ENCODE measurements at regions not wholly inside any gene's neighbourhood (a gene's known extent, or its start where the extent isn't known, plus 50 kb on each side); places are given as distances from the start of the nearest gene placed in this dataset.

GRCh38 chr5:163964671-163965070 is 459.3 kb downstream of the MAT2B start:
- TF ChIP-seq POLR2A (IDR thresholded peaks at IDR 0.05; ENCODE audit: low read length) (no peak), GATA1 (IDR thresholded peaks at IDR 0.05; ENCODE audit: low read depth, low read length) (no peak)
- no peak for DNase-seq

- TF ChIP-seq POLR2A (IDR thresholded peaks at IDR 0.05; ENCODE audit: low read length) (no peak), GATA1 (IDR thresholded peaks at IDR 0.05; ENCODE audit: low read depth, low read length) (no peak)
- DNase-seq: no peak
Measured at GRCh38 chr5:163967268-163967667, 461.8 kb downstream of the MAT2B start.

- no peak for DNase-seq
- no peak for TF ChIP-seq GATA1 (IDR thresholded peaks at IDR 0.05; ENCODE audit: low read depth, low read length)
- TF ChIP-seq POLR2A (IDR thresholded peaks at IDR 0.05; ENCODE audit: low read length): no peak
Measured at GRCh38 chr5:163968651-163969050, 463.2 kb downstream of the MAT2B start.

- DNase-seq: no peak
- TF ChIP-seq POLR2A (IDR thresholded peaks at IDR 0.05; ENCODE audit: low read length) (no peak), GATA1 (IDR thresholded peaks at IDR 0.05; ENCODE audit: low read depth, low read length) (no peak)
Measured at GRCh38 chr5:163976696-163977095, 471.3 kb downstream of the MAT2B start.

- TF ChIP-seq GATA1 (IDR thresholded peaks at IDR 0.05; ENCODE audit: low read depth, low read length): no peak
- no peak for TF ChIP-seq POLR2A (IDR thresholded peaks at IDR 0.05; ENCODE audit: low read length)
- DNase-seq: no peak
Measured at GRCh38 chr5:163978897-163979296, 473.5 kb downstream of the MAT2B start.

- no peak for DNase-seq
- no peak for TF ChIP-seq GATA1 (IDR thresholded peaks at IDR 0.05; ENCODE audit: low read depth, low read length)
- TF ChIP-seq POLR2A (IDR thresholded peaks at IDR 0.05; ENCODE audit: low read length): no peak
Measured at GRCh38 chr5:163988566-163988965, 483.1 kb downstream of the MAT2B start.

- no peak for TF ChIP-seq POLR2A (IDR thresholded peaks at IDR 0.05; ENCODE audit: low read length)
- no peak for TF ChIP-seq GATA1 (IDR thresholded peaks at IDR 0.05; ENCODE audit: low read depth, low read length)
Measured at GRCh38 chr5:163993126-163993525, 487.7 kb downstream of the MAT2B start.

GRCh38 chr5:163995206-163995605 is 489.8 kb downstream of the MAT2B start:
- TF ChIP-seq POLR2A (IDR thresholded peaks at IDR 0.05; ENCODE audit: low read length) (no peak), GATA1 (IDR thresholded peaks at IDR 0.05; ENCODE audit: low read depth, low read length) (no peak)
- no peak for DNase-seq

More at GRCh38 chr5:163993126-163993525, 487.7 kb downstream of the MAT2B start:
- DNase-seq: no peak

GRCh38 chr5:163997965-163998364 is 492.5 kb downstream of the MAT2B start:
- DNase-seq: no peak
- TF ChIP-seq POLR2A (IDR thresholded peaks at IDR 0.05; ENCODE audit: low read length) (no peak), GATA1 (IDR thresholded peaks at IDR 0.05; ENCODE audit: low read depth, low read length) (no peak)

- TF ChIP-seq GATA1 (IDR thresholded peaks at IDR 0.05; ENCODE audit: low read depth, low read length) (no peak), POLR2A (IDR thresholded peaks at IDR 0.05; ENCODE audit: low read length) (no peak)
- DNase-seq: no peak
Measured at GRCh38 chr5:164000241-164000640, 494.8 kb downstream of the MAT2B start.

- TF ChIP-seq GATA1 (IDR thresholded peaks at IDR 0.05; ENCODE audit: low read depth, low read length) (no peak), POLR2A (IDR thresholded peaks at IDR 0.05; ENCODE audit: low read length) (no peak)
- no peak for DNase-seq
Measured at GRCh38 chr5:164000819-164001218, 495.4 kb downstream of the MAT2B start.

- DNase-seq: no peak
- TF ChIP-seq GATA1 (IDR thresholded peaks at IDR 0.05; ENCODE audit: low read depth, low read length): no peak
- no peak for TF ChIP-seq POLR2A (IDR thresholded peaks at IDR 0.05; ENCODE audit: low read length)
Measured at GRCh38 chr5:164002214-164002613, 496.8 kb downstream of the MAT2B start.

- TF ChIP-seq POLR2A (IDR thresholded peaks at IDR 0.05; ENCODE audit: low read length): no peak
- no peak for TF ChIP-seq GATA1 (IDR thresholded peaks at IDR 0.05; ENCODE audit: low read depth, low read length)
Measured at GRCh38 chr5:164002628-164003027, 497.2 kb downstream of the MAT2B start.

GRCh38 chr5:164005071-164005470 is 499.7 kb downstream of the MAT2B start:
- no peak for DNase-seq
- TF ChIP-seq GATA1 (IDR thresholded peaks at IDR 0.05; ENCODE audit: low read depth, low read length) (no peak), POLR2A (IDR thresholded peaks at IDR 0.05; ENCODE audit: low read length) (no peak)

More at GRCh38 chr5:164002628-164003027, 497.2 kb downstream of the MAT2B start:
- DNase-seq: no peak

GRCh38 chr5:164007064-164007463 is 501.6 kb downstream of the MAT2B start:
- no peak for DNase-seq
- no peak for TF ChIP-seq POLR2A (IDR thresholded peaks at IDR 0.05; ENCODE audit: low read length)

GRCh38 chr5:164009621-164010020 is 504.2 kb downstream of the MAT2B start:
- no peak for DNase-seq
- TF ChIP-seq POLR2A (IDR thresholded peaks at IDR 0.05; ENCODE audit: low read length): no peak
- TF ChIP-seq GATA1 (IDR thresholded peaks at IDR 0.05; ENCODE audit: low read depth, low read length): no peak
